ENCODE measurements at regions not wholly inside any gene's neighbourhood (a gene's known extent, or its start where the extent isn't known, plus 50 kb on each side); places are given as distances from the start of the nearest gene placed in this dataset.

DNA sequence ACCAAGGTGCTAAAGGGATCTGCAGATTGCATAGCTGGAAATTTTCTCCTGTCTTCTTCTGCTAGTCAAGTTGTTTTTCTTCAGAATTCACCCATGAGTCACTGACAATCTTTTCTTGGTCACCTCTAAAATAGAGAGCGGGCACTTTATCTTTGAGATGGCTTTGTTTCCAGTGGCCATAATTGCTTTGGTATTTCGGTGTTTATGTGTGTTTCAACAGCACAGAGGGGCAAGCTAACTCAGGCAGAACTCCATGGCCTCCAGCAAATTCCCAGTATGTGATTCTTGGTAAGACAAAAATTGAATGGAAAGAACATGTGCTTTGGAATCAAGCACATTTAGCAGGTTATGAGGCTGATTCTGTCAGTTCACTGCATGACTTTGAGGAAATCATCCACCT, 656.8 kb downstream of the VRK1 start:
- Mint-ChIP-seq H3K27ac (no peak overlapping the region), H3K4me3 (no peak overlapping the region), H3K27me3 (ENCODE audit: low read depth) (peaks cover 29% of the 10 kb centered on the region), H3K4me1 (peaks cover 27% of the 10 kb centered on the region), H3K9me3 (no peaks in the 10 kb centered on the region), H3K36me3 (no peaks in the 10 kb centered on the region)
- TF ChIP-seq CREB1 (CRISPR knock-in tag; IDR thresholded peaks at IDR 0.05) (no peak), CBFB (CRISPR knock-in tag; IDR thresholded peaks at IDR 0.05; ENCODE audit: low read depth) (no peak), IRF2 (CRISPR knock-in tag; IDR thresholded peaks at IDR 0.05; ENCODE audit: borderline replicate concordance, low read depth) (no peak), E2F5 (CRISPR knock-in tag; IDR thresholded peaks at IDR 0.05) (no peak), SMAD3 (CRISPR knock-in tag; IDR thresholded peaks at IDR 0.05; ENCODE audit: borderline replicate concordance) (no peak), E2F4 (CRISPR knock-in tag; IDR thresholded peaks at IDR 0.05; ENCODE audit: borderline replicate concordance, low read depth) (no peak), ESRRA (CRISPR knock-in tag; IDR thresholded peaks at IDR 0.05; ENCODE audit: borderline replicate concordance) (no peak)
- TF ChIP-seq, protein P1, sequence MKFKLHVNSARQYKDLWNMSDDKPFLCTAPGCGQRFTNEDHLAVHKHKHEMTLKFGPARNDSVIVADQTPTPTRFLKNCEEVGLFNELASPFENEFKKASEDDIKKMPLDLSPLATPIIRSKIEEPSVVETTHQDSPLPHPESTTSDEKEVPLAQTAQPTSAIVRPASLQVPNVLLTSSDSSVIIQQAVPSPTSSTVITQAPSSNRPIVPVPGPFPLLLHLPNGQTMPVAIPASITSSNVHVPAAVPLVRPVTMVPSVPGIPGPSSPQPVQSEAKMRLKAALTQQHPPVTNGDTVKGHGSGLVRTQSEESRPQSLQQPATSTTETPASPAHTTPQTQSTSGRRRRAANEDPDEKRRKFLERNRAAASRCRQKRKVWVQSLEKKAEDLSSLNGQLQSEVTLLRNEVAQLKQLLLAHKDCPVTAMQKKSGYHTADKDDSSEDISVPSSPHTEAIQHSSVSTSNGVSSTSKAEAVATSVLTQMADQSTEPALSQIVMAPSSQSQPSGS (CRISPR knock-in tag; IDR thresholded peaks at IDR 0.05; ENCODE audit: borderline replicate concordance, low read depth): no peak
- TF ChIP-seq, protein P2, sequence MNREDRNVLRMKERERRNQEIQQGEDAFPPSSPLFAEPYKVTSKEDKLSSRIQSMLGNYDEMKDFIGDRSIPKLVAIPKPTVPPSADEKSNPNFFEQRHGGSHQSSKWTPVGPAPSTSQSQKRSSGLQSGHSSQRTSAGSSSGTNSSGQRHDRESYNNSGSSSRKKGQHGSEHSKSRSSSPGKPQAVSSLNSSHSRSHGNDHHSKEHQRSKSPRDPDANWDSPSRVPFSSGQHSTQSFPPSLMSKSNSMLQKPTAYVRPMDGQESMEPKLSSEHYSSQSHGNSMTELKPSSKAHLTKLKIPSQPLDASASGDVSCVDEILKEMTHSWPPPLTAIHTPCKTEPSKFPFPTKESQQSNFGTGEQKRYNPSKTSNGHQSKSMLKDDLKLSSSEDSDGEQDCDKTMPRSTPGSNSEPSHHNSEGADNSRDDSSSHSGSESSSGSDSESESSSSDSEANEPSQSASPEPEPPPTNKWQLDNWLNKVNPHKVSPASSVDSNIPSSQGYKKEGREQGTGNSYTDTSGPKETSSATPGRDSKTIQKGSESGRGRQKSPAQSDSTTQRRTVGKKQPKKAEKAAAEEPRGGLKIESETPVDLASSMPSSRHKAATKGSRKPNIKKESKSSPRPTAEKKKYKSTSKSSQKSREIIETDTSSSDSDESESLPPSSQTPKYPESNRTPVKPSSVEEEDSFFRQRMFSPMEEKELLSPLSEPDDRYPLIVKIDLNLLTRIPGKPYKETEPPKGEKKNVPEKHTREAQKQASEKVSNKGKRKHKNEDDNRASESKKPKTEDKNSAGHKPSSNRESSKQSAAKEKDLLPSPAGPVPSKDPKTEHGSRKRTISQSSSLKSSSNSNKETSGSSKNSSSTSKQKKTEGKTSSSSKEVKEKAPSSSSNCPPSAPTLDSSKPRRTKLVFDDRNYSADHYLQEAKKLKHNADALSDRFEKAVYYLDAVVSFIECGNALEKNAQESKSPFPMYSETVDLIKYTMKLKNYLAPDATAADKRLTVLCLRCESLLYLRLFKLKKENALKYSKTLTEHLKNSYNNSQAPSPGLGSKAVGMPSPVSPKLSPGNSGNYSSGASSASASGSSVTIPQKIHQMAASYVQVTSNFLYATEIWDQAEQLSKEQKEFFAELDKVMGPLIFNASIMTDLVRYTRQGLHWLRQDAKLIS (CRISPR knock-in tag; IDR thresholded peaks at IDR 0.05; ENCODE audit: borderline replicate concordance): no peak
- ChIA-PET CTCF (no interaction called here), POLR2A (no interaction called here)
- DNase-seq (ENCODE audit: low spot score) (no peak), ATAC-seq (no peak)

DNA sequence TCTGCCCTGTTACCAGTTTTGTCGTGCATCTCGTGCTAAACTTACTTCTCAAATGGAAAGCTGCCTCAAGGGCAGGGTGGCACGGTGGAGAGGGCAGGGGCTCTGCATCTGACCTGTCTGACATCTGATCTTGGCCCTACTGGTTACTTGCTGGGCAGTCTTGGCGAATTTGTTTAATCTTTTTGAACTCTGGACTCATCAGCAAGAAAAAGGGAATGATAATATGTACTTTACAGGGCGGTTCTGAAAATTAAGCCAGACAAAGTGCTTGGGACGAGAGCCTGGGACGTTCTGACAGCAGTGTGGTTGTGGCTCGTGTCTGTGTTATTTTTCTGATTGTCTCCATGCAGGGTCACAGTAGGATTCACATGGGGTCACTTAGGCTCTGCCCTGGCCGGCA, 659.3 kb downstream of the VRK1 start:
- peaks cover 5% of the 10 kb centered on the region for H3K9me3 Mint-ChIP-seq
- DNase-seq (ENCODE audit: low spot score): no peak
- peaks cover 5% of the 10 kb centered on the region for H3K36me3 Mint-ChIP-seq
- ATAC-seq: no peak
- POLR2A ChIA-PET: no interaction called here
- peaks cover 32% of the 10 kb centered on the region for H3K27me3 Mint-ChIP-seq (ENCODE audit: low read depth)
- peaks cover 31% of the 10 kb centered on the region for H3K4me1 Mint-ChIP-seq
- TF ChIP-seq ZNF263 (CRISPR knock-in tag; IDR thresholded peaks at IDR 0.05; ENCODE audit: low read depth) (no peak), SMAD3 (CRISPR knock-in tag; IDR thresholded peaks at IDR 0.05; ENCODE audit: borderline replicate concordance) (no peak), GRHL2 (CRISPR knock-in tag; IDR thresholded peaks at IDR 0.05; ENCODE audit: insufficient replicate concordance, severe bottlenecking) (no peak), ZNF416 (CRISPR knock-in tag; IDR thresholded peaks at IDR 0.05) (no peak), FOXP1 (CRISPR knock-in tag; IDR thresholded peaks at IDR 0.05; ENCODE audit: borderline replicate concordance) (no peak), IRF1 (CRISPR knock-in tag; IDR thresholded peaks at IDR 0.05) (no peak), ZBTB21 (CRISPR knock-in tag; IDR thresholded peaks at IDR 0.05; ENCODE audit: borderline replicate concordance) (no peak), ZNF232 (CRISPR knock-in tag; IDR thresholded peaks at IDR 0.05) (no peak), USF2 (CRISPR knock-in tag; IDR thresholded peaks at IDR 0.05) (no peak), NR2C2 (CRISPR knock-in tag; IDR thresholded peaks at IDR 0.05) (no peak)
- TF ChIP-seq, protein P1 (CRISPR knock-in tag; IDR thresholded peaks at IDR 0.05; ENCODE audit: borderline replicate concordance, low read depth): no peak
- TF ChIP-seq, protein P3, sequence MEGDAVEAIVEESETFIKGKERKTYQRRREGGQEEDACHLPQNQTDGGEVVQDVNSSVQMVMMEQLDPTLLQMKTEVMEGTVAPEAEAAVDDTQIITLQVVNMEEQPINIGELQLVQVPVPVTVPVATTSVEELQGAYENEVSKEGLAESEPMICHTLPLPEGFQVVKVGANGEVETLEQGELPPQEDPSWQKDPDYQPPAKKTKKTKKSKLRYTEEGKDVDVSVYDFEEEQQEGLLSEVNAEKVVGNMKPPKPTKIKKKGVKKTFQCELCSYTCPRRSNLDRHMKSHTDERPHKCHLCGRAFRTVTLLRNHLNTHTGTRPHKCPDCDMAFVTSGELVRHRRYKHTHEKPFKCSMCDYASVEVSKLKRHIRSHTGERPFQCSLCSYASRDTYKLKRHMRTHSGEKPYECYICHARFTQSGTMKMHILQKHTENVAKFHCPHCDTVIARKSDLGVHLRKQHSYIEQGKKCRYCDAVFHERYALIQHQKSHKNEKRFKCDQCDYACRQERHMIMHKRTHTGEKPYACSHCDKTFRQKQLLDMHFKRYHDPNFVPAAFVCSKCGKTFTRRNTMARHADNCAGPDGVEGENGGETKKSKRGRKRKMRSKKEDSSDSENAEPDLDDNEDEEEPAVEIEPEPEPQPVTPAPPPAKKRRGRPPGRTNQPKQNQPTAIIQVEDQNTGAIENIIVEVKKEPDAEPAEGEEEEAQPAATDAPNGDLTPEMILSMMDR (IDR thresholded peaks at IDR 0.05): no peak
- no peak overlapping the region for H3K4me3 Mint-ChIP-seq
- H3K27ac Mint-ChIP-seq: no peak overlapping the region
- CTCF ChIA-PET: no interaction called here

Data from WTC11 (cell line).